Suprapubic skin (tissue), 4 donors: ENCODE measurements at regions not wholly inside any gene's neighbourhood (a gene's known extent, or its start where the extent isn't known, plus 50 kb on each side); places are given as distances from the start of the nearest gene placed in this dataset.

Experiments
- DNase-seq, 2 donors: peaks; one replicate each; pipeline ENCODE4 v3.0.0-alpha.2; 2019; ENCODE audit warnings: low spot score in 2 of 2
- H3K27ac ChIP-seq: fragments of 200-600 bp; sonication (generic); one replicate; pipeline ENCODE4 v1.5.1; 2019
- H3K27me3 ChIP-seq: fragments of 200-600 bp; sonication (generic); one replicate; pipeline ENCODE4 v1.5.1; 2019
- H3K36me3 ChIP-seq: fragments of 200-600 bp; sonication (generic); one replicate; pipeline ENCODE4 v1.5.1; 2019
- H3K4me1 ChIP-seq: fragments of 200-600 bp; sonication (generic); one replicate; pipeline ENCODE4 v1.5.1; 2019
- H3K4me3 ChIP-seq: fragments of 200-600 bp; sonication (generic); one replicate; pipeline ENCODE4 v1.5.1; 2019; ENCODE audit warnings: mild to moderate bottlenecking
- H3K9me3 ChIP-seq: fragments of 200-600 bp; sonication (generic); one replicate; pipeline ENCODE4 v1.5.1; 2019
- EP300 ChIP-seq: sonication (generic); formaldehyde crosslinking; IDR thresholded peaks from one replicate; pipeline ENCODE4 v1.6.1; 2017; ENCODE audit warnings: antibody characterized with exemption
- POLR2A ChIP-seq, 2 donors: fragments of 450-650 bp; IDR thresholded peaks; one replicate each; pipeline ENCODE4 v1.6.1; 2017; ENCODE audit warnings: antibody characterized with exemption in 2 of 2, mild to moderate bottlenecking in 2 of 2, moderate library complexity in 2 of 2
- POLR2AphosphoS5 ChIP-seq, 3 donors: sonication (generic); formaldehyde crosslinking; IDR thresholded peaks; one replicate each; pipeline ENCODE4 v1.6.1; 2017; ENCODE audit warnings: antibody characterized with exemption in 3 of 3
- WGBS: methylation state at CpG from one replicate; pipeline ENCODE4 v1.1.5; 2018; 5-methylcytosine and 5-hydroxymethylcytosine counted together
- TF ChIP-seq, protein P1 (sequence below), 2 donors: fragments of 200-600 bp in 1 of 2; fragments of 450-650 bp in 1 of 2; sonication (generic) in 1 of 2; IDR thresholded peaks; one replicate each; pipeline ENCODE4 v1.5.1; 2016 to 2019; ENCODE audit warnings: antibody characterized with exemption in 2 of 2, mild to moderate bottlenecking in 1 of 2, moderate library complexity in 1 of 2

DNA sequence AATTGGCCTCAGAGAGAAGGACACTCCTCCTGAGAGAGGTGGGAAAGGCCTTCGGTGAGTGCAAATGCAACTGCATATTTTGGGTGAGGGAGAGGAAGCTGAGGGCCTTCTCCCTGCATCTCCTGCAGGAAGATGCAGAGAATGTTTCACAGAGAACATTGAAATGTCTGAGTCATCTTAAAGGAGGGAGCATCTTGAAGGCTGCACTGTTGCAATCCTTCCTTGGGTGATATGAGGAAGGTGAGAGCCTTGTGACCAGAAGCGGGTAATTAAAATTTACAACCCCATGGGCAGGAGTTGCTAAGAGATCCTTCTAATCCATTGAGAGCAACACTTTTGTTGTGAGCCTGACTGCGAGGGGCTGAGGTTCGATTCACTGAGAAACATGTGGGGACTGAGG, 375.7 kb upstream of the MARCKS start:
- no peak overlapping the region for H3K27ac ChIP-seq
- no peak for TF ChIP-seq POLR2A (IDR thresholded peaks at IDR 0.05)
- no peak for TF ChIP-seq POLR2AphosphoS5 (IDR thresholded peaks at IDR 0.05)
- no peak for TF ChIP-seq EP300
- TF ChIP-seq, protein P1, sequence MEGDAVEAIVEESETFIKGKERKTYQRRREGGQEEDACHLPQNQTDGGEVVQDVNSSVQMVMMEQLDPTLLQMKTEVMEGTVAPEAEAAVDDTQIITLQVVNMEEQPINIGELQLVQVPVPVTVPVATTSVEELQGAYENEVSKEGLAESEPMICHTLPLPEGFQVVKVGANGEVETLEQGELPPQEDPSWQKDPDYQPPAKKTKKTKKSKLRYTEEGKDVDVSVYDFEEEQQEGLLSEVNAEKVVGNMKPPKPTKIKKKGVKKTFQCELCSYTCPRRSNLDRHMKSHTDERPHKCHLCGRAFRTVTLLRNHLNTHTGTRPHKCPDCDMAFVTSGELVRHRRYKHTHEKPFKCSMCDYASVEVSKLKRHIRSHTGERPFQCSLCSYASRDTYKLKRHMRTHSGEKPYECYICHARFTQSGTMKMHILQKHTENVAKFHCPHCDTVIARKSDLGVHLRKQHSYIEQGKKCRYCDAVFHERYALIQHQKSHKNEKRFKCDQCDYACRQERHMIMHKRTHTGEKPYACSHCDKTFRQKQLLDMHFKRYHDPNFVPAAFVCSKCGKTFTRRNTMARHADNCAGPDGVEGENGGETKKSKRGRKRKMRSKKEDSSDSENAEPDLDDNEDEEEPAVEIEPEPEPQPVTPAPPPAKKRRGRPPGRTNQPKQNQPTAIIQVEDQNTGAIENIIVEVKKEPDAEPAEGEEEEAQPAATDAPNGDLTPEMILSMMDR (IDR thresholded peaks at IDR 0.05) = no peak
- WGBS = 93% methylated on average over 4 of the region's 4 CpGs

DNA sequence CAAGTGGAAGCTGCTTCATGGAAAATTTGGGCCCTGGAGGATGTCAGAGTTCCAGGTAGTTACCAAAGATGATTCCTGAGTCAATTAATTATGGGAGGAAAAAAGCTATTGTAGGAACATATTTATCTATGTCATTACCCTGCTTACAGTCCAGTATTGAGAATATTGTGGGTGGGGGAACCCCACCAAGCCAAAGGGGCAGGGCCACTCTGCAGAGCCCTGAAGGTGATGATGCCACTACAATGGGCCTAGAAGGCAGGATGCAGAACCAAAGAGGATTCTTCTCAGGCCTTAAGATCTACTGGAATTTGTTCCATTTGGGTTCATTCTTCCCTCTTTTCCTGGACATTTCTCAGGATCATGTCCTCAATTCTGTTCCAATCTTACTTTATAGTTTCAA, 375.2 kb upstream of the MARCKS start:
- DNase-seq = no peak
- Histone ChIP-seq H3K9me3 (no peaks in the 10 kb centered on the region), H3K36me3 (no peaks in the 10 kb centered on the region), H3K27me3 (no peaks in the 10 kb centered on the region), H3K4me3 (no peak overlapping the region), H3K27ac (no peak overlapping the region), H3K4me1 (no peaks in the 10 kb centered on the region)
- TF ChIP-seq POLR2AphosphoS5 (IDR thresholded peaks at IDR 0.05) (no peak), EP300 (no peak), POLR2A (IDR thresholded peaks at IDR 0.05) (no peak)
- TF ChIP-seq, protein P1 (IDR thresholded peaks at IDR 0.05) = no peak

More for the DNA sequence above, 375.7 kb upstream of the MARCKS start:
- Histone ChIP-seq H3K9me3 (no peaks in the 10 kb centered on the region), H3K27me3 (no peaks in the 10 kb centered on the region), H3K4me3 (no peak overlapping the region), H3K4me1 (no peaks in the 10 kb centered on the region), H3K36me3 (no peaks in the 10 kb centered on the region)
- no peak for DNase-seq

DNA sequence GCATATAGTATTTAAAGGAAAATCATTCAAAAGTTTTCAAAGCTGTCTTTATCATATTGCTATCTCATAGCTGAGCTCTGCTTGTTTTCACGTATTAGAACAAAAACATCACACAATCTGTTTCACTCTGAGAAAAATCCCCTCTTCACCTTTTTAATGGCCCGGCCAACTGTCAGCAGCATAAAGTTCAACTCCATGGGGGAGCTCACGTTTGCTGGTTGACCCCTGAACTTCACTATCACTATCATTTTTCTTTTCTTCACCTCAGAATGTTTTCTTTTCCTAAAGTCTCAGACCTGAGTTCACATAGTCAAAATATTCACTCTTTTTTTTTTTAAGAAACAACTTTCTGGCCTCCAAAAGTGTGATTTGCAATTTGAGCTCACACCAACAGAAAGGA, 374.4 kb upstream of the MARCKS start:
- Histone ChIP-seq H3K27me3 (no peaks in the 10 kb centered on the region), H3K27ac (no peak overlapping the region), H3K4me3 (no peak overlapping the region), H3K36me3 (no peaks in the 10 kb centered on the region), H3K9me3 (no peaks in the 10 kb centered on the region), H3K4me1 (no peaks in the 10 kb centered on the region)
- TF ChIP-seq POLR2AphosphoS5 (IDR thresholded peaks at IDR 0.05) (no peak), EP300 (no peak), POLR2A (IDR thresholded peaks at IDR 0.05) (no peak)
- TF ChIP-seq, protein P1 (IDR thresholded peaks at IDR 0.05) = no peak
- no peak for DNase-seq
- WGBS = 85% methylated on average over 3 of the region's 3 CpGs

DNA sequence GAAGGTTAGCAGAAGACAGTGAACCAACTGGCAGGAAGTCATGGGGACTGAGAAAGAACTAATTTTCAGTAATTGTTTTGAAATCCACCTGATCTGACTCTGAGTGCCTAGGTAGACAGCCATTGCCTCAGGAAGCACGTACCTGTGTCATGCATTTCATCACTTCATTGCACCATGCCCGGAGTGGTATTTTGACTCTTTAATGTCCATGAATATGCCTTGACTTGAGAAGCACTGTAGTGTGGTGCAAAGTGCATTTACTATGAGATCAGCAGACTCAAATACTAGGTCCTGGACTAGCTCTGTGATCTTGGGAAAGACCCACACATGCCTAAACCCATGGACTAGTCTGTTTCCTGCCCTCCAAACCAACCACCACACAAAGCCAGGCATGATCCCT, 370.9 kb upstream of the MARCKS start:
- TF ChIP-seq POLR2A (IDR thresholded peaks at IDR 0.05) (no peak), POLR2AphosphoS5 (IDR thresholded peaks at IDR 0.05) (no peak), EP300 (no peak)
- TF ChIP-seq, protein P1 (IDR thresholded peaks at IDR 0.05) = no peak
- no peaks in the 10 kb centered on the region for H3K27me3 ChIP-seq
- no peak overlapping the region for H3K27ac ChIP-seq
- H3K4me3 ChIP-seq = no peak overlapping the region
- WGBS = 70% methylated on average over 2 of the region's 2 CpGs
- H3K4me1 ChIP-seq = peaks cover 7% of the 10 kb centered on the region
- DNase-seq = no peak
- H3K9me3 ChIP-seq = no peaks in the 10 kb centered on the region
- no peaks in the 10 kb centered on the region for H3K36me3 ChIP-seq

DNA sequence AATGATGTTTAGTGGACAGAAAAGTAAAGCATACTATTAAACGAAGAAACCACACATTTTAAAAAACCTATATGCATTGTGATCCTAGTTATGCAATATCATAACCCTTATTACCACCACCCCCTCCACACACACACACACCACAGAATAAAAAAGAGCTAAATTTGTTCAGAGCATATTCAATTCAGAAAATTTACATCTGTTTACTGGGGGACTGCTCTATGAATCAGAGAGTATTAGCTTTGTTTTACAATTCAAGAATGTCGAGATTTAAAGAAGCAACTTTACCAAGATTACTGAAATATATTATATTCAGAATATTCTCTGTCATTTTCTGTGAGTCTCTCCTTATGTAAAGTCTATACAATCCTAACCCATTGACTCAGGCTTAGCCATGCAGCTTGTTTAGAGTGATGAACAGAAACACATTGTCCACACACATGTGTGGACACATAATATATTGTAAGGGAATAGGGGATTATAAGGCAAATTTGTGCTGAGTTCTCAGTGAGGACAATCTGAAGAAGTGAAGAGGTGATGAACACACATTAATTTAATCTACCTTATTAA, 369.6 kb upstream of the MARCKS start:
- no peak for TF ChIP-seq POLR2A (IDR thresholded peaks at IDR 0.05)
- TF ChIP-seq, protein P1 (IDR thresholded peaks at IDR 0.05) = no peak
- TF ChIP-seq EP300 = no peak
- TF ChIP-seq POLR2AphosphoS5 (IDR thresholded peaks at IDR 0.05) = no peak
- no peaks in the 10 kb centered on the region for H3K9me3 ChIP-seq
- H3K4me1 ChIP-seq = peaks cover 7% of the 10 kb centered on the region
- H3K4me3 ChIP-seq = no peak overlapping the region
- 86% methylated on average over 2 of the region's 2 CpGs for WGBS
- no peaks in the 10 kb centered on the region for H3K27me3 ChIP-seq
- H3K36me3 ChIP-seq = no peaks in the 10 kb centered on the region
- no peak overlapping the region for H3K27ac ChIP-seq
- no peak for DNase-seq
